SU-DHL-6 (cell line): ENCODE measurements at regions not wholly inside any gene's neighbourhood (a gene's known extent, or its start where the extent isn't known, plus 50 kb on each side); places are given as distances from the start of the nearest gene placed in this dataset.

Experiments used
- H2AFZ ChIP-seq: fragments of 200-600 bp; sonication (generic); 2 replicates; pipeline ENCODE4 v1.6.1; 2014; ENCODE audit warnings: low read depth, mild to moderate bottlenecking, moderate library complexity, mixed read lengths, antibody characterized with exemption, low read length; ENCODE audit not compliant: severe bottlenecking
- H3F3A ChIP-seq: fragments of 200-600 bp; shearing (Covaris generic); 2 replicates; pipeline ENCODE4 v1.6.0; 2016; ENCODE audit warnings: antibody characterized with exemption, mild to moderate bottlenecking; ENCODE audit not compliant: insufficient read depth
- H3K27ac ChIP-seq: fragments of 200-600 bp; sonication (generic); 2 replicates; pipeline ENCODE4 v1.5.1; 2016; ENCODE audit warnings: low read depth, mild to moderate bottlenecking, low read length, moderate library complexity, mixed read lengths
- H3K27me3 ChIP-seq: fragments of 200-600 bp; sonication (generic), shearing (Covaris generic); 2 replicates; pipeline ENCODE4 v1.6.0; 2014; ENCODE audit warnings: mild to moderate bottlenecking, low read length
- H3K36me3 ChIP-seq: fragments of 200-600 bp; sonication (generic); 2 replicates; pipeline ENCODE4 v1.6.1; 2014; ENCODE audit warnings: mild to moderate bottlenecking, low read length, mixed read lengths
- H3K4me2 ChIP-seq: fragments of 300-600, 200-600 bp; shearing (Covaris generic), sonication (generic); 2 replicates; pipeline ENCODE4 v1.6.0; 2014; ENCODE audit warnings: low read length, low read depth, mild to moderate bottlenecking; ENCODE audit not compliant: poor library complexity, severe bottlenecking
- H3K4me3 ChIP-seq: fragments of 200-600 bp; sonication (generic); 2 replicates; pipeline ENCODE4 v1.5.1; 2014; ENCODE audit warnings: antibody characterized with exemption, low read length, mild to moderate bottlenecking, mixed read lengths; ENCODE audit not compliant: insufficient read depth, poor library complexity, severe bottlenecking
- H3K79me2 ChIP-seq: fragments of 200-600 bp; sonication (generic); 2 replicates; pipeline ENCODE4 v1.6.1; 2014; ENCODE audit warnings: mild to moderate bottlenecking, low read length, moderate library complexity; ENCODE audit not compliant: insufficient read depth
- H3K9ac ChIP-seq: fragments of 200-600 bp; sonication (generic); 2 replicates; pipeline ENCODE4 v1.7.0; 2014; ENCODE audit warnings: mild to moderate bottlenecking, low read length
- H3K9me2 ChIP-seq: fragments of 200-600 bp; sonication (generic); replicated peaks from 2 replicates; pipeline ENCODE4 v1.6.1; 2014; ENCODE audit warnings: low read length; ENCODE audit not compliant: insufficient read depth
- H3K9me3 ChIP-seq: fragments of 200-600 bp; sonication (generic); 2 replicates; pipeline ENCODE4 v1.6.1; 2014; ENCODE audit warnings: low read length, mixed read lengths; ENCODE audit not compliant: insufficient read depth
- H4K20me1 ChIP-seq: fragments of 200-600 bp; sonication (generic); 2 replicates; pipeline ENCODE4 v1.6.1; 2014; ENCODE audit warnings: low read depth, mild to moderate bottlenecking, antibody characterized with exemption, low read length, moderate library complexity, mixed read lengths
- CTCF ChIP-seq: fragments of 200-600 bp; sonication (generic); IDR thresholded peaks from one replicate; pipeline ENCODE4 v1.5.1; 2017; ENCODE audit warnings: antibody characterized with exemption, mild to moderate bottlenecking, low read length, moderate library complexity; ENCODE audit not compliant: insufficient read depth, poor library complexity, severe bottlenecking
- EZH2phosphoT487 ChIP-seq: fragments of 200-600 bp; sonication (generic), shearing (Covaris generic); conservative IDR thresholded peaks from 2 replicates; pipeline ENCODE4 v1.6.1; 2018; ENCODE audit warnings: mild to moderate bottlenecking, antibody characterized with exemption, low read length, moderate library complexity, mixed read lengths

DNA sequence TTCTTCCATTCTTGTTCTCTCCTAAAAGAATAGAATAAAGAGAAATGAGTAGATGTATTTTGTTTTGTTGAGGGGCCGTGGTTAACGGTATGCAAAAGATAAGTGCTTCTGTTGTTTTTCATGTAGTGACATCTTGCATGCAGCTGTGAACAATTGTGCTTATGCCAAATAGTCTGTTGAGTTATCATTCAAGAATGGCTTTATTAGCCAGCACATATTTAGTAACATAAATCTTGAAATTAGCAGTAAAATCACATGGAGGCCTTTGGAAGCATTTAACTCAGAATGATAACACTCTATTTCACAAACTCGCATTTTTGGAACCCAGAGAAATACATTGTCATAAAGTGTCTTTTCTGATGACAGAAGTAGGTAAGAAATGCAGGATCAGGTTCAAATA lies 1772.0 kb upstream of the FLRT2 start:
- Histone ChIP-seq H3K27me3 (no peaks in the 10 kb centered on the region), H3K9me3 (no peaks in the 10 kb centered on the region), H3F3A (no peaks in the 10 kb centered on the region), H3K36me3 (no peaks in the 10 kb centered on the region), H3K4me2 (no peak overlapping the region), H4K20me1 (no peaks in the 10 kb centered on the region), H3K27ac (no peak overlapping the region), H2AFZ (no peak overlapping the region), H3K9ac (no peak overlapping the region), H3K9me2 (no peaks in the 10 kb centered on the region), H3K4me3 (no peak overlapping the region), H3K79me2 (no peaks in the 10 kb centered on the region)
- no peak for TF ChIP-seq CTCF
- no peak for TF ChIP-seq EZH2phosphoT487

- Histone ChIP-seq H2AFZ (no peak overlapping the region), H3K4me2 (no peak overlapping the region), H3K27me3 (no peaks in the 10 kb centered on the region), H3K4me3 (no peak overlapping the region), H3K9me3 (no peaks in the 10 kb centered on the region; the same call in none of the 2 replicates), H3K36me3 (no peaks in the 10 kb centered on the region), H3K79me2 (no peaks in the 10 kb centered on the region), H3K27ac (no peak overlapping the region), H3F3A (no peaks in the 10 kb centered on the region), H3K9ac (no peak overlapping the region), H3K9me2 (no peaks in the 10 kb centered on the region), H4K20me1 (no peaks in the 10 kb centered on the region)
- TF ChIP-seq EZH2phosphoT487, result no peak
- no peak for TF ChIP-seq CTCF
Measured at GRCh38 chr14:83764656-83765599, 1765.0 kb upstream of the FLRT2 start.

DNA sequence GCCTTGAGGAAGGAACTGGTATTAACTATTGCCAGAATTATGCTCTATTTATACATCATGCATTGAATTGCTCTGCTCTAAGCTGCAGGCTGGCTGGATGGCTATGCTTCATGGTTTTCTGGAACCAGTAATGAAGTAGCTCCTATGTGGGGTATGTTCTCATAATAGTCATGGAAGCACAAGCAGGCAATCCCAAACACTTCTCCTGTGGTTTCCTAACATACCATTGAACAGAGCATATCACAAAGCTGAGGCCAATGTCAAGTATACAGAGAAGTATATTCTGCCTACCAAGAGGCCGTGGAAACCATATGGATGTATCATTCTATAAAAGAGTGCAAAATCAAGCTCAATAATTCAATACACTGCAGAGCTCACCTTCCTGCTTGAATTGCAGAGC lies 1752.4 kb upstream of the FLRT2 start:
- Histone ChIP-seq H3K27me3 (no peaks in the 10 kb centered on the region), H3K9me3 (no peaks in the 10 kb centered on the region), H3K4me2 (no peak overlapping the region), H3K79me2 (no peaks in the 10 kb centered on the region), H3K4me3 (no peak overlapping the region), H3F3A (no peaks in the 10 kb centered on the region), H3K27ac (no peak overlapping the region), H3K9ac (no peak overlapping the region), H3K36me3 (no peaks in the 10 kb centered on the region), H4K20me1 (no peaks in the 10 kb centered on the region), H2AFZ (no peak overlapping the region), H3K9me2 (no peaks in the 10 kb centered on the region)
- TF ChIP-seq EZH2phosphoT487 (no peak), CTCF (no peak)
